ENCODE measurements at regions not wholly inside any gene's neighbourhood (a gene's known extent, or its start where the extent isn't known, plus 50 kb on each side); places are given as distances from the start of the nearest gene placed in this dataset.

DNA sequence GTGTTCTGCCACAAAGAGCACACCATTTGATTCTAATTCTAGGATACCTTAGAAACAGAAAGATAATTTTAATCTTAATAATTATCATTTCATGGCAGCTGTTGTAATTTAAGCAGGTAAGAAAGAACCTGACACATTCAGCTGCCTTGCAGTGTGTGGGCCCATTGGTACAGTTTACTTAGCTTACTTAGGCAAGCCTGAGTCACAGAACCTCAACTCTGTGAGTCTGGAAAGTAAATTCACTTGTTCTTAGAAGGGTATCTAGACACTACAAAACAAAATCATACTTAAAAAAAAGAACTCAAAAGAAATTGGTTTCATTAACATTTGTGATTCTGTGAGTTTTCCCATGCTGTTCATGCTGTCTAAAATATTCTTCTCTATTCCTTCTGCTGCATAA lies 956.3 kb upstream of the SLC39A10 start:
- ChIA-PET CTCF (ENCODE audit: low intra/inter-chr PET ratio, low total read pairs) (no interaction called here), POLR2A (no interaction called here)
- Histone ChIP-seq H3K4me2 (ENCODE audit: low read depth, low read length) (no peak overlapping the region), H3K9ac (ENCODE audit: insufficient read depth, low read depth, low read length) (no peak overlapping the region), H3K4me1 (ENCODE audit: insufficient read depth, low read length) (no peaks in the 10 kb centered on the region), H3K27me3 (ENCODE audit: control insufficient read depth in 1 of 2, insufficient read depth in 2 of 2, low read length in 2 of 2) (no peaks in the 10 kb centered on the region), H3K27ac (ENCODE audit: extremely low read length, insufficient read depth, low read length) (no peak overlapping the region), H2AFZ (ENCODE audit: low read length) (no peak overlapping the region), H3K36me3 (replicated peaks in 1 of 2; ENCODE audit: control insufficient read depth in 1 of 2, insufficient read depth in 2 of 2, low read length in 2 of 2) (no peaks in the 10 kb centered on the region), H3K9me3 (ENCODE audit: low read length) (no peaks in the 10 kb centered on the region), H4K20me1 (ENCODE audit: insufficient read depth, low read length) (no peaks in the 10 kb centered on the region), H3K4me3 (replicated peaks in 1 of 3; ENCODE audit: insufficient read depth in 1 of 3, low read depth in 2 of 3, low read length in 3 of 3) (no peak overlapping the region), H3K79me2 (ENCODE audit: insufficient read depth, low read length) (no peaks in the 10 kb centered on the region)
- in situ Hi-C loops (cut with HindIII; ENCODE audit: extremely low pct_ligation_motif_present, low pct_unique_long_range_greater_than_20kb) (no loop called here), intact Hi-C loops (cut with micrococcal nuclease; ENCODE audit: unreplicated experiment) (no loop called here)
- BruUV-seq (replicated peaks), result no TSS peak
- FAIRE-seq (no peak), DNase-seq (ENCODE audit: low spot score) (no peak), ATAC-seq (no peak)
- TF ChIP-seq, protein P1, sequence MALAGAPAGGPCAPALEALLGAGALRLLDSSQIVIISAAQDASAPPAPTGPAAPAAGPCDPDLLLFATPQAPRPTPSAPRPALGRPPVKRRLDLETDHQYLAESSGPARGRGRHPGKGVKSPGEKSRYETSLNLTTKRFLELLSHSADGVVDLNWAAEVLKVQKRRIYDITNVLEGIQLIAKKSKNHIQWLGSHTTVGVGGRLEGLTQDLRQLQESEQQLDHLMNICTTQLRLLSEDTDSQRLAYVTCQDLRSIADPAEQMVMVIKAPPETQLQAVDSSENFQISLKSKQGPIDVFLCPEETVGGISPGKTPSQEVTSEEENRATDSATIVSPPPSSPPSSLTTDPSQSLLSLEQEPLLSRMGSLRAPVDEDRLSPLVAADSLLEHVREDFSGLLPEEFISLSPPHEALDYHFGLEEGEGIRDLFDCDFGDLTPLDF (CRISPR knock-in tag; IDR thresholded peaks at IDR 0.05), result no peak
- TF ChIP-seq PHB2 (IDR thresholded peaks at IDR 0.05; ENCODE audit: partially characterized antibody), result no peak

DNA sequence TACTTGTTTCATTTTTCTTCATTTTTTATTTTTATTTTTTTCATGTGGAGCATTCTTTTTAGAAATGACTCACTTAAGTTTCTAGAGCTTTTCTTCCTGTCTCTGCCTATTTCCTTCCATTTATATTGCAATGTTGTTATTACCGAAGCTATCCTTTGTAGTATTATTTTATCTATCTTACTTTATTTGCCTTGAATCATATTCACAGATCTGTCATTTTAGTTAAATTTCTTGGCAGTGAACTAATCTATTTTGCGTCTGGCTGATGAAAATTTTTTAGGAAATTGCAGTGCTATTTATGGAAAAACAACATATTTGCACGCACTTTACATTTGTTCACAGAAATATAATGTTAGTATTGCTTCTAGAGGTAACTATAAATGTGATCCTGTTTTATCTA lies 956.9 kb upstream of the SLC39A10 start:
- Histone ChIP-seq H3K9ac (ENCODE audit: insufficient read depth, low read depth, low read length) (no peak overlapping the region), H3K4me3 (replicated peaks in 1 of 3; ENCODE audit: insufficient read depth in 1 of 3, low read depth in 2 of 3, low read length in 3 of 3) (no peak overlapping the region), H3K27me3 (ENCODE audit: control insufficient read depth in 1 of 2, insufficient read depth in 2 of 2, low read length in 2 of 2) (no peaks in the 10 kb centered on the region), H3K9me3 (ENCODE audit: low read length) (no peaks in the 10 kb centered on the region), H4K20me1 (ENCODE audit: insufficient read depth, low read length) (no peaks in the 10 kb centered on the region), H3K79me2 (ENCODE audit: insufficient read depth, low read length) (no peaks in the 10 kb centered on the region), H3K27ac (ENCODE audit: extremely low read length, insufficient read depth, low read length) (no peak overlapping the region), H3K4me2 (ENCODE audit: low read depth, low read length) (no peak overlapping the region), H3K4me1 (ENCODE audit: insufficient read depth, low read length) (no peaks in the 10 kb centered on the region), H2AFZ (ENCODE audit: low read length) (no peak overlapping the region), H3K36me3 (replicated peaks in 1 of 2; ENCODE audit: control insufficient read depth in 1 of 2, insufficient read depth in 2 of 2, low read length in 2 of 2) (no peaks in the 10 kb centered on the region)
- ATAC-seq (no peak), DNase-seq (ENCODE audit: low spot score) (no peak), FAIRE-seq (no peak)
- no TSS peak for BruUV-seq (replicated peaks)
- TF ChIP-seq, protein P2, sequence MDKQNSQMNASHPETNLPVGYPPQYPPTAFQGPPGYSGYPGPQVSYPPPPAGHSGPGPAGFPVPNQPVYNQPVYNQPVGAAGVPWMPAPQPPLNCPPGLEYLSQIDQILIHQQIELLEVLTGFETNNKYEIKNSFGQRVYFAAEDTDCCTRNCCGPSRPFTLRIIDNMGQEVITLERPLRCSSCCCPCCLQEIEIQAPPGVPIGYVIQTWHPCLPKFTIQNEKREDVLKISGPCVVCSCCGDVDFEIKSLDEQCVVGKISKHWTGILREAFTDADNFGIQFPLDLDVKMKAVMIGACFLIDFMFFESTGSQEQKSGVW (CRISPR knock-in tag; IDR thresholded peaks at IDR 0.05; ENCODE audit: borderline replicate concordance), result no peak
- TF ChIP-seq U2AF2 (IDR thresholded peaks at IDR 0.05; ENCODE audit: low read depth, low read length), result no peak
- no peak for TF ChIP-seq HNF1B (CRISPR knock-in tag; IDR thresholded peaks at IDR 0.05)
- TF ChIP-seq PCBP2 (optimal IDR thresholded peaks at IDR 0.05; ENCODE audit: low read depth, low read length, poor library complexity, severe bottlenecking), result no peak
- no peak for TF ChIP-seq ZNF431 (CRISPR knock-in tag; IDR thresholded peaks at IDR 0.05; ENCODE audit: borderline replicate concordance, low read depth)
- no peak for TF ChIP-seq ZNF891 (CRISPR knock-in tag; IDR thresholded peaks at IDR 0.05)
- TF ChIP-seq ZNF121 (CRISPR knock-in tag; IDR thresholded peaks at IDR 0.05), result no peak
- no peak for TF ChIP-seq KDM5A (IDR thresholded peaks at IDR 0.05; ENCODE audit: borderline replicate concordance, low read length)
- TF ChIP-seq SCMH1 (CRISPR knock-in tag; IDR thresholded peaks at IDR 0.05; ENCODE audit: borderline replicate concordance), result no peak
- TF ChIP-seq, protein P3, sequence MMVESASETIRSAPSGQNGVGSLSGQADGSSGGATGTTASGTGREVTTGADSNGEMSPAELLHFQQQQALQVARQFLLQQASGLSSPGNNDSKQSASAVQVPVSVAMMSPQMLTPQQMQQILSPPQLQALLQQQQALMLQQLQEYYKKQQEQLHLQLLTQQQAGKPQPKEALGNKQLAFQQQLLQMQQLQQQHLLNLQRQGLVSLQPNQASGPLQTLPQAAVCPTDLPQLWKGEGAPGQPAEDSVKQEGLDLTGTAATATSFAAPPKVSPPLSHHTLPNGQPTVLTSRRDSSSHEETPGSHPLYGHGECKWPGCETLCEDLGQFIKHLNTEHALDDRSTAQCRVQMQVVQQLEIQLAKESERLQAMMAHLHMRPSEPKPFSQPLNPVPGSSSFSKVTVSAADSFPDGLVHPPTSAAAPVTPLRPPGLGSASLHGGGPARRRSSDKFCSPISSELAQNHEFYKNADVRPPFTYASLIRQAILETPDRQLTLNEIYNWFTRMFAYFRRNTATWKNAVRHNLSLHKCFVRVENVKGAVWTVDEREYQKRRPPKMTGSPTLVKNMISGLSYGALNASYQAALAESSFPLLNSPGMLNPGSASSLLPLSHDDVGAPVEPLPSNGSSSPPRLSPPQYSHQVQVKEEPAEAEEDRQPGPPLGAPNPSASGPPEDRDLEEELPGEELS (CRISPR knock-in tag; IDR thresholded peaks at IDR 0.05), result no peak
- no peak for TF ChIP-seq ZNF225 (CRISPR knock-in tag; IDR thresholded peaks at IDR 0.05)
- no peak for TF ChIP-seq SRSF1 (optimal IDR thresholded peaks at IDR 0.05; ENCODE audit: low read depth, low read length)
- ChIA-PET POLR2A (no interaction called here), CTCF (ENCODE audit: low intra/inter-chr PET ratio, low total read pairs) (no interaction called here)
- in situ Hi-C loops (cut with HindIII; ENCODE audit: extremely low pct_ligation_motif_present, low pct_unique_long_range_greater_than_20kb), result no loop called here
- 2% methylated on average over 3 of the region's 3 CpGs for WGBS (ENCODE audit: low lambda C conversion rate)
- intact Hi-C loops (cut with micrococcal nuclease; ENCODE audit: unreplicated experiment), result no loop called here
